WI38 (cell line): ENCODE measurements at regions not wholly inside any gene's neighbourhood (a gene's known extent, or its start where the extent isn't known, plus 50 kb on each side); places are given as distances from the start of the nearest gene placed in this dataset.

ENCODE experiments used
- H3K4me3 ChIP-seq: 2 replicates; pipeline ENCODE4 v1.5.1; 2011; ENCODE audit warnings: low read depth, mild to moderate bottlenecking, control low read depth, low read length
- CTCF ChIP-seq: IDR thresholded peaks from 2 replicates; pipeline ENCODE4 v1.5.1; 2012; ENCODE audit warnings: low read depth, mild to moderate bottlenecking, control low read depth, low read length

GRCh38 chr7:45349090-45349489 lies 191.5 kb downstream of the RAMP3 start:
- no peak for TF ChIP-seq CTCF

GRCh38 chr7:45350896-45351295 lies 193.3 kb downstream of the RAMP3 start:
- TF ChIP-seq CTCF, result no peak
- H3K4me3 ChIP-seq, result no peak overlapping the region

More at GRCh38 chr7:45349090-45349489, 191.5 kb downstream of the RAMP3 start:
- no peak overlapping the region for H3K4me3 ChIP-seq

GRCh38 chr7:45358287-45358686 lies 200.7 kb downstream of the RAMP3 start:
- no peak overlapping the region for H3K4me3 ChIP-seq
- no peak for TF ChIP-seq CTCF

GRCh38 chr7:45359250-45359649 lies 201.7 kb downstream of the RAMP3 start:
- no peak overlapping the region for H3K4me3 ChIP-seq
- no peak for TF ChIP-seq CTCF

- TF ChIP-seq CTCF, result no peak
- no peak overlapping the region for H3K4me3 ChIP-seq
Measured at GRCh38 chr7:45359776-45360175, 202.2 kb downstream of the RAMP3 start.

- no peak for TF ChIP-seq CTCF
Measured at GRCh38 chr7:45363669-45364068, 206.1 kb downstream of the RAMP3 start.

GRCh38 chr7:45365341-45365740 lies 207.8 kb downstream of the RAMP3 start:
- no peak for TF ChIP-seq CTCF
- no peak overlapping the region for H3K4me3 ChIP-seq

More at GRCh38 chr7:45363669-45364068, 206.1 kb downstream of the RAMP3 start:
- H3K4me3 ChIP-seq, result no peak overlapping the region
